Glomerular endothelial cell (primary cell): ENCODE measurements at regions not wholly inside any gene's neighbourhood (a gene's known extent, or its start where the extent isn't known, plus 50 kb on each side); places are given as distances from the start of the nearest gene placed in this dataset.
"Not testable (repeated sequence)": the region's sequence is repeated elsewhere in the genome, so short reads cannot be mapped to it uniquely, and the experiment has no call there.

ENCODE experiments used
- DNase-seq: peaks from one replicate; pipeline ENCODE4 v3.0.0-alpha.2; 2011; ENCODE audit warnings: low read depth, low spot score; ENCODE audit errors: extremely low read depth

DNA sequence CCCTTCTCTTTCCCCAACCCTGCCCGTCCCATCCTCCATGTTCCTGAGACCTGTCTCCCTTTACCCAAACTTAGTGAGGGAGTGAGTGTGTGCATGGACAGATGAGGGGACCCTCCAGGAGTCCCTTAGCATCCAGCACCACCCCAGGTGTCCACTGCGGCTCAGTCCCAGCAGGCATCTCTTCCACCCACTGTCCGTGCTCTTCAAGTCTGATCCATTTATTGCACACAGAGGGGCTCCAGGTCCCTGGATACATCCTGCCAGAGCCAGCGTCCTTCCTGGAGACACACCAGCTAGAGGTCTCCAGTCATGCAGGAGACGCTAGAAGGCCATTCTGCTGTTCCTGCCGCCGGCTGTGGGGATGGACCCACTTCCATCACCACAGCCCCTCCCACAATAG, 239.2 kb downstream of the ADGRD1 start:
- DNase-seq = no peak

DNA sequence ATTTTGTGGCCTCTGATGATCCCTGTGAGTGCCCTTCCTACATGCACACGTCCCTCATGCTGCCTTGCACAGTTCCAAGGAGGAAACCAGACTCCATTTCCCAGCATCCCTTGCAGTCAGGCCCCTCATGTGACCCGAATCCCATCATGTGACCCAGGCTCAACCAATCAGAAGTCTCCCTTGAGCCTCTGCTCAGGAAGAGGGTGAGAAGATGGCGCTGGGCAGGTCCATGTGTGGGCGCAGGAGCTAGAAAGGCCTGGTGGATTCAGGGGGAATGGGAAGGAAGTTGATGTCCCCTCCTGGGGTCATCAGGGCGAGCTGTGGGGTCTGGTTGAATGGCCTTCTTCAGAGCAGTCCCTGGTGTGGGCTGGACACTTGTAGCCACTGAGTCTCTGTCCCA, 240.5 kb downstream of the ADGRD1 start:
- no peak for DNase-seq

DNA sequence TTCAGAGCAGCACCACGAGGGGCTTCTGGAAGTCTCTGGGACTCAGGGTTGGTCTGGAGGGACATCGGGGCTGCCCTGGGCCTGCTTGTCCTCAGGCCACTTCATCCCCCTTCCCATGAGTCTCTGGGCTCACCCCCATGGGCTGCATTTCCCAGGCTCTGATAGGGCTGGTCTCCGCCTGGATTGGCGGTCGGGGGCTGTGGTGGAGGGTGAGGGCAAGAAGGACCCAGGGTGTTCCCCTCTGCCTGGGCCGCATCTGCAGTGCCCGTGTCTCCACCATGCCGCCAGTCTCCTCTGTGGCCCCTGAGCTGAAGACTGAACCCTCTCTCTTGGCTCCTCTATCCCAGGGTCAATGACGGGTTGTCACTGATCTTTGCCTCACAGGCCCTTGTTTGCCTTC, 242.1 kb downstream of the ADGRD1 start:
- DNase-seq = no peak

DNA sequence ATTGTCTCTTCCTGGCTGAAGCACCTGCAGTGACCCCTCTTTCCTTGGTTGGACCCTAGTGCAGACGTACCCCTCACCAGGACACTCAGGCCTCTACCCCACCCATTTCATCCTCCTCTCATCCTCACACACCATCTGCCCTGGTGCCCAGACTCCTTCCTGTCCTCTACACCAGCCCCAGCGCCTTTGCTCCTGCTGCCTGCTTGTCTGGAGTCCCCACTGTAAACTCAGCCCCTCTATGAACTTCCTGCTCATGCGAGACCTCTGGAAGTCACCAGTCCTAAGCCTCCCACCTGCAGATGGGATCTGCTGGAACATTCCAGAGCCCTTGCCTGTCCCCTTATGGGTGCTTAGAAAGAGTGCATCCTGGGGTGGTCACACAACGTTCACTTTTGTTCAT, 242.5 kb downstream of the ADGRD1 start:
- no peak for DNase-seq

DNA sequence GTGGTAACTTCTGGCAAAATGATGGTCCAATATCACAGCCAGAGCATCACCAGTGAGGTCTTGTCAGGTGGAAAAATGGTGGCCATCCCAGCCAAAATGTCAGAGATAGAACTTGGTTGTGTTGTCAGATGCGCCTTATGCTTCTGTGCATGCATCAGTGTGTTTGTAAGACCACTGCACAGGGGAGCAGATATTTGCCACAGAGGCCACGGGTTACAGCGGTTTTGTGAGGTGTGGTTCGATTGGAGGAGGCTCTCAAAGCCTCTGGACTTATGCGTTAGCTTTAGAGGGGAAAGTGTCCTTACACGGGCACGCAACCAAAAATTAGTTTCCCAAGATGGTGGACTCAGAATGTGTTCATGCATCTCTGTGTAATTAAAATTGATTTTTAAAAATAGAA, 243.8 kb downstream of the ADGRD1 start:
- DNase-seq = no peak

DNA sequence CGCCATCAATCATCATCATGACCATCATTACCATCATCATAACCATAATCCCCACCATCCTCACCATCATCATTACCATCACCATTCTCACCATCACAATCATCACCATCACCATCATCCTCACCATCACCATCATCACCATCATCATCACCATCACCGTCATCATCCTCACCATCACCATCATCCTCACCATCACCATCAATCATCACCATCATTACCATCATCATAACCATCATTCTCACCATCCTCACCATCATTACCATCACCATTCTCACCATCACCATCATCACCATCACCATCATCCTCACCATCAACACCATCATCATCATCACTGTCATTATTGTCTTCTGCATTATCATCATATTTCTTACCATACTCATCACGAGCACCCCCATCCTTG, 245.5 kb downstream of the ADGRD1 start:
- no peak for DNase-seq

DNA sequence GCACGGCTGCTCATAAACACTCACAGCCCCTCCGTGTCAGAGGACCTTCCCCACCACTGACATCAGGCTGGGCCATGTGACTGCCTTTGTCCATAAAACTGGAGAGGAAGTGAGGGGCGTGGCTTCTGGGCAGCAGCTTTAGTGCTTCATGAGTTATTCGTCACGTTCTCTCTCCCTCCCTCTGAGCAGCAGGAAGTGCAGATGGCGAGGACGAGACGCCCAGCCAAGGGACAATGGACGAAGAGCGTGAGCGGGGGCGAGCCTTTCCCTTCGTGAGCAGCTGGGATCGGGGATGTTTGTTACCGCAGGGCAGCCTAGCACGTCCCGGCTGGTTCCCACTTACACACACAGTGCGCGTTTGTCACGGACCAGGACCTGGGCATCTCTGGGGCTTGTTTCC, 248.2 kb downstream of the ADGRD1 start:
- not testable (repeated sequence) for DNase-seq

DNA sequence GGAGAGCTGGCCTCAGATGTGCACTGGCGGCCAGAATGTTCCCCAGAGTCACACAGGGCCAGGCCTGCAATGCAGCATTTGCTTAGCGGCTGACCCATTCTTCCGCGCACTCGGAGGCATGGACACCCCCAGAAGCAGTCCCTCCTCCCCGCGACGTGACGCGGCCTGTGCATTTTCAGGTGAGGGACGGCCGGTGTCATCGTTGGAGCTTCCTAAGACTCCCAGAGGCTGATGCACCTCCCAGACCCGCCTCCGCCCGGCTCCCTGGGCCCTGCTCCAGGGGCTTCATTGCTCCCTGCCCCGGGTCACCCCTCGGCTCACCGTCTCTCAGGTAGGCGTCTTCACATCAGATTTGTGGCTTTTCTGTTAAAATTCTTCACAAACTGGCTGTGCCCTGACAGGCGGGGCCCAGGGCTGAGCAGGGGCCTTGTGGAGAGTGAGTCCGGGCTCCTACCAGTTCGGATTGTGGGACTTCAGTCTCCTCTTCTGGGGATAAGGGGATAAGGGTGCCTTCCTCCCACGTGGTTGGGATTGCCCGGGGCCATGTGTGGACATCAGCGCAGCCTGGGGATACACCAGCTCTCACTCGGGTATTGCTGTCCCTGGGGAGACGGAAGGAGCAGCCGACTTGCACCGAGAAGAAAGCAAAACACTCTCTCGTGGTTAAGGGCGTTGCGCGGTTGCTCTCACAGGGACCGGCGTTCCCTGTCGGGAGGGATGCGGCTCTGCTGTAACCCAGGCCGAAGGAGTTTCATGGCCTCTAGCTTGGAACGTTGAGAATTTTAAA, 249.1 kb downstream of the ADGRD1 start:
- no peak for DNase-seq

DNA sequence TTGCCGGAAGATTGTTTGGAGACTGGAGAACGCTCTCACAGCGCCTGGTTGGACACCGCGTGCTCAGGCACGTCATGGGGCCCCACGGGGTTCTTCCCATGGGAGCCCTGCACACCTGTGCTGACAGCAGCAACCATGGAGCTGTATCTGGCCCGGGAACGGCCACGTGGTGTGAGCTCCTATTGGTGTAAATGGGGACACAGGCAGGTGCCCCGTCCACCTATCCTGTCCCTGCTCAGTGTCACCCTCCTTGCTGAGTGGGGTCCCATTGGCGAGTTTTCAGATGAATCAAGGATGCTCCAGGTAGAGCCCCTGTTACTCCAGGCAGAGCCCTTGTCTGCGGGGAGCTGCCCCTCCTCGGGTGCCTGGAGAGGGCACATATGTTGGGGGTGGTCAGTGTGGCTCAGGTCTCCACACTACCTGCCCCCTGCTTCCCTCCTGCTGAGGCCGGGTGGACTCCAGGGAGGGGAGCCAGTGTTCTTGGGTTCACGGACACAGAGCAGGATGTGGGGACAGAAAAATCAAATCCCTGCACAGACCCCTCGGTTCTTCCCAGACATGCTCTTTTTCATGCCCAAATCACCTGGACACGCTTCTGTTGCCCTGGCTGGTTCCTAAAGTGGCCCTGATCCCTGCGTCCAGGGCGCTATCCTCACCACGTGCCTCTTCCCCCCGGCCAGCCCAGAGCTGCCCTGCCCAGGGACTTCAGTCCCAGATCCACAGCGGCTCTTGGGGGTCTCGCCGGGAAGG, 250.1 kb downstream of the ADGRD1 start:
- no peak for DNase-seq

DNA sequence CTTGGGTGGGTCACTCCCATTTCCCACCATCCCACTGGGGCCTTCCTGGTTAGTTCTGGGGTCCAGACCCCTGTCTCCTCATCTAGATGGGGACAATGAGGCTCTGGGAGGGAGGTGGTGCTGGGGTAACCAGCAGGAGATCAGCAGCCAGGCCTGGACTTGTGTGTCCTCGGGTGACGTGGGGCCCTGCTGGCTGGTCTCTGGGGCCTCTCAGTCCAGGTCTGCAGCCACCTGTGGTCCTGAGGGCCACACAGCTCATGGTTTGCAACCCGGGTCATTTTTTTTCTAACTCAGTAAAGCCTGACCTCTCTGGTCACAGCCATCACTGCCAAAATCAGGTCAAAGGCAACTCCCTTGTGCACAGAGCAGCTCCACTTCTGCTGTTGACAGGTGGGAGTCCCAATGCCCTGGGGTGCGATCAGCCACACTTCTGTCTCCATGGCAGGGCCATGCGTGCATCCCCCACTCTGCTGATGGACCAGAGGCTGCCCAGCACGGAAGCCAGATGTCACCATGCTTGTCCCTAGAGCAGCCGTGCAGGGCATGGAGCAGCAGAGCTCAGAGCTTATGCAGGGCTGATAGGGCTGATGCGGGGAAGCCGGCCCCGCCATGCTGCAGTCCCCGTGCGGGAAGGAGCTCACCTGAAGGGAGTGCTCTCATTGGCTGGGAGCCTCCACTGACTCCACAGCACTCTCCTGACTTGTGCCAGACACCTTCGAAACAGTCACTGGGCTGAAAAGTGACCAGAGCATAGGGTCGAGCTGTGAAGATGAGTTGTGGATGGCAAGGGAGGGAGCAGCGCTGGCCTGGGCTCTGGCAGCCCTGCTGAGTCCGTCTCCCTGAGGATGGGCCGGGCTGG, 250.9 kb downstream of the ADGRD1 start:
- no peak for DNase-seq

DNA sequence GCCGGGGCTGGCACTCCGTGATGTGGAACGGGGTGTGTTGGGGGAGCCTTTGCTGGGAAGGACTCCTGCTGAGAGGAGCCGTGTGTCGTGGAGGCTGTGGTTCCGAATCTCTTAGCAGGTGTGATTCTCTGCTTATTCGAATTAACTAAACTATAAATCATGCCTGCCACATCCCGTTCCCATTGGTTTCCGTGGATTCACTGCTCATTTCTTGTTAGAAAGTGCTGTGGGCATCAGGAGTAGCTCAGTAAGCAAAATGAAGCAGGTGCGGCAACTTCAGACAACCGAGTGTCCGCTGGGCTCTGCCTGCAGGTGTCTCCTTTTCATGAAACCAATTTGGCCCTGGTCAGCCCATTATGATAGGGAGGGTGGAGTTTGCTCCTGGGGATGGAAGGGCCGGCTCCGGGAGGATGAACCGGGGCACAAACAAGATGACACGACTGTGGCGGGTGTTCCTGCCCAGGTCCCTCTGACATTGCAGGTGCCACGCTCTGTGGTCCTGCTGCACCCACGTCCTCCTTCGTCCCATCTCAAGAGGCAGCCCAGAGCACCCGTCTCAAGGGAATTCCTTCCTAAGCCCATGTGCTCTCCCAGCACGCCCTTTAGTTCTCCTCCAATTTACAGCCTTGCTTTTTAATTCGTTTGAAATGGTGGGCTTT, 251.7 kb downstream of the ADGRD1 start:
- not testable (repeated sequence) for DNase-seq

DNA sequence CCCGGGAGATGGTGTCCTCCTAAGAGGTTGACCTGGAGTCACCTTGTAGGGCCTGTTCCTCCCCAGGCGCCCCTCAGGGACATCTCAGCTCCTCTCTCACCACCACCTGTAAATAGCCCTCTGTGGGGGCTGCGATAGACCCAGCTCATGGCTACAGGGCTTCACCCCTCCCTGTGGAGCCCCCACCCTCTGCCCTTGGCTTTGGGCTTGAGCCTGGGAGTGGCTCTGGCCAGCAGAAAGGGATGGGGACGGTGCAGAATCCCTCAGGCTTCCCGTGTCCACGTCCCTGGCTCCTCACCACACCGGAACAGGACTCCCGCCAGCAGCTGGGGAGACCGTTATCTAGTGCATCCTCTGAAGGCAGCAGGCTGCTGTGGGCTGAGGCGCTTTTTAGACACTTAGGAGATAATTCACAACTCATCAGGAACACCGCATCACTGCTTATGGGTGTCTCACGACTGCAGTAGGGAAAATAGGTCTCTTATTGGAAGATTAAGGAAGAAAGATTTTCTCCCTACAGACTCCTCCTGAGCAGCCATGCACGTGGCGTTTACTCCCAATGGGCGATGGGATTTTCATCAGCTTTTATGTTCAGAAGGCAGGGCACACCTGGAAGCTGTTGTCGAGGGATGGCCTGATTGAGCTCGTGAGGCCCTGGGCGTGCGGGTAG, 253.1 kb downstream of the ADGRD1 start:
- not testable (repeated sequence) for DNase-seq

DNA sequence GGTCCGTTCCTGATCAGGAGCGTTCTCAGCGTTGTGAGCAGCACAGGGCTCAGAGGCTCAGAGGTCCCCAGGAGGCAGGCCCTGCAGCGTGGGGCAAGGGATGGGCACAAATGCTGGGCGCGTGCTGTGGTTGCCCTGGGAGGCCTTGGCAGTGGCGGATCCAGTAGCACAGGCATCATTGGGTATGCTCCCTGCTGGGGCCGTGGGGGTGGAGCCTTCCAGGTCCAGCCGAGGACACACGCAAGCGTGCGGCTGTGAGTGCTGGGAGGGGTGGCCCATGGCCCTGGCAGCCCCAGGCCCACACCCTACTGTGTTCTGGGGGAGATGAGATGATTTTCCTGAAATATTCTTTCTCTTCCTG, 253.6 kb downstream of the ADGRD1 start:
- not testable (repeated sequence) for DNase-seq

DNA sequence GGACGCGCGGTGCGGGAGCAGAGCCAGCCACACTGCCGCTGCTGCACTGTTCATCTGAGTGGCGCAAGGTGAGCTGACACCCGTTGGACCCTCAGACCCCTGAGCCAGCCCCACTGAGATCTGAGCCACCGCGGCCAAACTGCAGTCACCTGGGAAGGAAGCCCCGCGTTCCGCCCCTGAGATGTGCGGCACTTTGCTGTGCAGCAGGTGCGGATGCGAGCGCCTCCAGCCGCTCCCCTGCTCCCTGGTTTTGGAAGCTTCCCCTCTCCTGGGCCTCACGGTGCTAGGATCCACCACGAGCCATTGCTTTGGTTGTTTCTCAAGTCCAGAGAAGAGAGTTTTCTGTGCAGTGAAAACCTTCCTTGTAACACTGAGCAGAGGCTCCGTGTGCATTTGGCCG, 254.1 kb downstream of the ADGRD1 start:
- DNase-seq = not testable (repeated sequence)

DNA sequence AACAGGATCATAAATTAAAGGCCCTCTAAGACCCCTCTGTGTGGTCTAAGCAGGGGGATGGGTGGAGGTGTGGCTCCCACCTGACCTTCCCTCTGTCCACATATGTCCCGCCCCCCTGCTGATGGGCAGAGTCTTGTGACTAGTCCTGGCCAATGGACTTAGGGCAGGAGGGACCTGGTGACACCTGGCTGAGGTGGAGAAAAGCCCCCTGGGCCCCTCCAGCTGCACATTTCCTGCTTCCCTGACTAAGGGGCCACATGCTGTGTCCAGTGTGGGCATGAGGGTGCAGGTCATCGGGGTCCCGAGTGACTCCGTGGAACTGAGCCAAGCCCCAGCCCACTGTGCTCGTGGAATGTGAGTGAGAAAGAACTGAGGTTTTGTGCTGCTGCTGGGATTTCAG, 254.7 kb downstream of the ADGRD1 start:
- DNase-seq = no peak

DNA sequence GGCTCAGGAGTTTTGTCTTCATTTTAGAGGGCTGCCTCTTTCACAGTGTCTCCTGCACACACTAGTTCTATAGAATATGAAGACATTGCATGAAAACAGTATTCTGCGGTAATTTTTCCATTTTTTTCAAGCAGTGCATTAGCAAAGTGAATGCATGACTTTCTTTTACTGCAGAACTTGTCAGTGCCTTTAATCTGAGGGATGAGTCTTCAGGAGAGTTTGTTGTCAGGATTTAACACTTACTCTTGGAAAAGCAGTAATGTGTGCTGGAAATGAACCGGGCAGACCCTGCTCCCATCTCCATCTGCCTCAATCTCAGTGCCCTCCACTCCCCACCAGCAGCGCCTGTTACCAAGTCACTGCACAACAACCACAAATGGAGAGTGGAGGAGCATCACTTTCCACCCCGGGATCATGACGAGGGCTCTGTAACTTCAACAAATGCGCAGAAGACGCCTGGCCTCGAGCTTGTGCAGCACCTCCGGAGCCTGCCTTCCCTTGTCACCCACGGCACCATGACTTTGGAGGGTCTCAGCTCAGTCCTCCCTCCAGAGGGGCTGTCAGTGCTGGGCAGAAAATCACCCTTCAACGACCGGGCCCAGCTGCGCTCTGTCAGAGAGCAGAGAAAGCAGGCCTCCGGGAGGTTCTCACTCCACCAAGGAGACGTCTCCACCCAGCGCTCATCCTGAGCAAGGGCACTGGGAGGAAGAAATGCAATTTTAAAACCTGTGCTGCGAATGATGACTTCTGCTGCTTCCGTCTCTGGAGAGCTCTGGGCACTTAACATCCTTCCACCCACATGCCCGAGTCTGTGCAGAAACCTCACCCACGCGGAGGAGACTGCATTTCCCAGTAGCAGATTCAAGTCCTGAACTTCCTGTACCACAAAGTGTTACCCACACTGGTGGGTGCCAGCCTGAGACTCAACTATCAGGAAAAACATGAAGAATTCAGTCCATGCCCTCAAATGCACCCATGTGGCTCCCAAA, 255.7 kb downstream of the ADGRD1 start:
- DNase-seq = no peak

DNA sequence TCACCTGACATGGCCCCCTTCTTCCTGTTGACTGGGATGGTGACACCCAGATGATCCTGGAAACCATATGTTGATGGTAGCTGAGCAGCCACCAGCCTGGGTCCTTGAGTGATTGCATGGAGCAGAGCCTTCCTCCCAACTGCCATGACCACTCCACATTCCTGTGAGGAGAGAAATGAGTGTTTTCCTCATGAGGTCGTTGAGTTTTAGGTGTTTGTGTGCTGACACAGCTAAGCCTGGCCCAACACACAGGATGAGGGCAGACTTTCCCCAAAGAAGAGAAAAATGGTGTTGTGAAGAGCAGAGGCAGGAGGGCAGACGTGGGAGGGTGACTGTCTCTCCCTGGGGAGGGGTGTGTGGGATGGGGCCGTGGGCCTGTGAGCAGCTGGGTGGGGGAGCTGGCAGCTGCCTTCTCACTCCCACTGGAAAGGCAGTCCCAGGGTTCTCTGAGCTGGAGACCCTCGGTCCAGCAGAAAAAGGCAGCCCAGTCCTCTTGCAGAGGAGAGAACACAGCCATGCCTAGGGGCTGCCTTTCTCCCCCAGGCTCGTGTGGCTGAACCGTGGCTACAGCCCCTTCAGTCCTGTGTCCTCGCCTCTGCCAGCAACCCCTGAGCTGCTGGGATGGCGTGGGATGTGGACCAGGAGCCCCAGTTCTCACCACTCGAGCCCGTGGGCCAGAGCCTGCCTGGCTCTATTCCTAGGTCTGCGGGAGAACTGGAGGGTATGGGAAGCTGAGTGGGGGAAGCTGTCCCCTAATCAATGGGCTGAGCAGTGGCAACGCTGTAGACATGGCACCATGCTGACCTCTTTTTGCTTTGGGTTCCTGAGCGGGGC, 257.0 kb downstream of the ADGRD1 start:
- no peak for DNase-seq

DNA sequence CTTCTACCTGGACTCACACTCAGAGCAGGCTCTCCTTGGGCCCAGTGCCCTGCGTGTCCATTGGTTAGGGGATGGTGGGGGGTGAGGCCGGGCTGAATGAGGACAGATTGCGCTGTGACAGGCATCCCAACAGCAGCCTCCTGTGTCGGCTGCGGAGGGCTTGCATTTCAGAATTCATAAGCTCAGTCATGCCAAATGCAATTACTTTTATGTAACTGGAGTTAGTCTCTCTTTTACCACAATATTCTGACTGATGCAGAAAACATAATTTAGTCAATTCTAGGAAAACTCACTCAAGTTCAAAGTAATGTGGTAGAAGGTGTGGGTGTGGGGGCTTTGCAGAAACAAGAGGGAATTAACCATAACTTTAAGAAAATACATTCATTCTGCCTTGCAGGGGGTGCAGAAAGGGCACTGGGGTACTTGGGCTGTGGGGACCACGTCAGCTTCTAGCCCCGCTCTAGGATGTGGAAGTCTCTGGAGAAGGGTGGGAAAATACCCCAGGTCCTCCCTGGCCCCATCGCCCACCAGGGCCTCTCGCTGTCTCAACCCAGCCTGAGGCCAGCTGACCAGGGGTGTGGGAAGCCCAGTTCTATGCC, 257.7 kb downstream of the ADGRD1 start:
- no peak for DNase-seq
